Trophoblast cell (in vitro differentiated cells and primary cell): ENCODE measurements at regions not wholly inside any gene's neighbourhood (a gene's known extent, or its start where the extent isn't known, plus 50 kb on each side); places are given as distances from the start of the nearest gene placed in this dataset.
A peak's percentile ranks its signal among the peaks of the same experiment; 100 is the strongest.
"Not testable (repeated sequence)": the region's sequence is repeated elsewhere in the genome, so short reads cannot be mapped to it uniquely, and the experiment has no call there.

Experiments used
- DNase-seq, 2 donors: peaks; one replicate each; pipeline ENCODE4 v3.0.0-alpha.2; 2016
- H2AFZ ChIP-seq: 2 replicates; pipeline ENCODE4 v1.6.1; 2013; ENCODE audit warnings: low read length, moderate library complexity, mild to moderate bottlenecking; ENCODE audit not compliant: insufficient read depth, poor library complexity
- H2AK5ac ChIP-seq: 2 replicates; pipeline ENCODE4 v1.6.1; 2013; ENCODE audit warnings: mild to moderate bottlenecking, low read length
- H2BK120ac ChIP-seq: 2 replicates; pipeline ENCODE4 v1.6.1; 2013; ENCODE audit warnings: low read length, mild to moderate bottlenecking, moderate library complexity; ENCODE audit not compliant: insufficient read depth, poor library complexity
- H2BK12ac ChIP-seq: 2 replicates; pipeline ENCODE4 v1.6.1; 2013; ENCODE audit warnings: mild to moderate bottlenecking, low read length, moderate library complexity
- H2BK5ac ChIP-seq: 2 replicates; pipeline ENCODE4 v1.6.1; 2013; ENCODE audit warnings: low read length, low read depth, moderate library complexity, mild to moderate bottlenecking; ENCODE audit not compliant: poor library complexity
- H3K14ac ChIP-seq: 2 replicates; pipeline ENCODE4 v1.6.1; 2013; ENCODE audit warnings: mild to moderate bottlenecking, low read length
- H3K18ac ChIP-seq: 2 replicates; pipeline ENCODE4 v1.6.1; 2013; ENCODE audit warnings: mild to moderate bottlenecking, low read length
- H3K23ac ChIP-seq: 2 replicates; pipeline ENCODE4 v1.6.1; 2013; ENCODE audit warnings: low read length
- H3K27ac ChIP-seq: 2 replicates; pipeline ENCODE4 v1.5.1; 2013; ENCODE audit warnings: low read depth, mild to moderate bottlenecking, inconsistent platforms, low read length, moderate library complexity
- H3K27me3 ChIP-seq: 2 replicates; pipeline ENCODE4 v1.6.1; 2013; ENCODE audit warnings: inconsistent platforms, mild to moderate bottlenecking, low read length, moderate library complexity; ENCODE audit not compliant: insufficient read depth
- H3K36me3 ChIP-seq, 2 experiments: 1 replicate in 1 of 2; 2 replicates in 1 of 2; pipeline ENCODE4 v1.6.1; 2013; ENCODE audit warnings: low read length in 2 of 2, mild to moderate bottlenecking in 2 of 2, moderate library complexity in 1 of 2; ENCODE audit not compliant: insufficient read depth in 2 of 2, control insufficient read depth in 1 of 2
- H3K4ac ChIP-seq: 2 replicates; pipeline ENCODE4 v1.6.1; 2013; ENCODE audit warnings: low read depth, mild to moderate bottlenecking, low read length, moderate library complexity
- H3K4me1 ChIP-seq, 2 experiments: 1 replicate in 1 of 2; 2 replicates in 1 of 2; pipeline ENCODE4 v1.6.1; 2013; ENCODE audit warnings: low read length in 2 of 2, mild to moderate bottlenecking in 2 of 2, moderate library complexity in 1 of 2; ENCODE audit not compliant: insufficient read depth in 2 of 2, control insufficient read depth in 1 of 2
- H3K4me2 ChIP-seq: 2 replicates; pipeline ENCODE4 v1.6.1; 2013; ENCODE audit warnings: inconsistent platforms, mild to moderate bottlenecking, low read length, moderate library complexity
- H3K4me3 ChIP-seq: 2 replicates; pipeline ENCODE4 v1.5.1; 2013; ENCODE audit warnings: mild to moderate bottlenecking, low read depth, low read length, inconsistent platforms
- H3K79me1 ChIP-seq: one replicate; pipeline ENCODE4 v1.6.1; 2013; ENCODE audit warnings: low read length
- H3K79me2 ChIP-seq: 2 replicates; pipeline ENCODE4 v1.6.1; 2013; ENCODE audit warnings: low read length, mild to moderate bottlenecking; ENCODE audit not compliant: control insufficient read depth, insufficient read depth, poor library complexity
- H3K9ac ChIP-seq: 2 replicates; pipeline ENCODE4 v1.6.1; 2013; ENCODE audit warnings: mild to moderate bottlenecking, low read length
- H3K9me3 ChIP-seq: 2 replicates; pipeline ENCODE4 v1.6.1; 2013; ENCODE audit warnings: low read depth, mild to moderate bottlenecking, control low read depth, inconsistent platforms, low read length; ENCODE audit not compliant: insufficient read depth
- H4K12ac ChIP-seq: 2 replicates; pipeline ENCODE4 v1.6.1; 2013; ENCODE audit warnings: low read depth, mild to moderate bottlenecking, low read length, moderate library complexity
- H4K8ac ChIP-seq: 2 replicates; pipeline ENCODE4 v1.6.1; 2013; ENCODE audit warnings: low read depth, mild to moderate bottlenecking, low read length, moderate library complexity
- H4K91ac ChIP-seq: one replicate; pipeline ENCODE4 v1.6.1; 2013; ENCODE audit warnings: low read depth, mild to moderate bottlenecking, low read length, moderate library complexity
- WGBS: extraction: QIAGEN DNeasy Blood & Tissue Kit; methylation state at CpG from one replicate; pipeline ENCODE4 v1.1.7; 2013; ENCODE audit warnings: missing lambda C conversion rate; ENCODE audit not compliant: insufficient read length, insufficient coverage; ENCODE audit errors: extremely low coverage; 5-methylcytosine and 5-hydroxymethylcytosine counted together

DNA sequence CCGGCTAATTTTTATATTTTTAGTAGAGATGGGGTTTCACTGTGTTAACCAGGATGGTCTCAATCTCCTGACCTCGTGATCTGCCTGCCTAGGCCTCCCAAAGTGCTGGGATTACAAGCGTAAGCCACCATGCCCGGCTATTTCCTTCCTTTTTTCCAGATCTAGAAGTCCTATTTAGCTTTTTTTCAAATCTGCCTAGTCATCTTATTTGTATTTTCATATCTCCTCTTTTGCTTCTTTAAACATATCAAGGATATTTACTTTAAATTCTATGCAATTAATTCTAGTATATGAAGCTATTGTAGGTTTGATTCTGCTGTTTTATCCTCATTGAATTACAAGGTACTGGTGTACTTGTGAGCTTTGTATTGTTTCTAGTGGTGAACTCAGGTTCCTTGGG is 119.1 kb downstream of the MACIR start:
- H3K23ac ChIP-seq, H3K9ac ChIP-seq, DNase-seq, H2AK5ac ChIP-seq, H3K36me3 ChIP-seq, H4K91ac ChIP-seq, H3K79me1 ChIP-seq, H3K4ac ChIP-seq, H3K4me2 ChIP-seq, H3K4me3 ChIP-seq, H2BK120ac ChIP-seq, H4K12ac ChIP-seq, H4K8ac ChIP-seq, H3K27ac ChIP-seq, H3K27me3 ChIP-seq, H3K79me2 ChIP-seq, H3K14ac ChIP-seq, H2BK12ac ChIP-seq, H3K18ac ChIP-seq, H2BK5ac ChIP-seq, H3K4me1 ChIP-seq, H2AFZ ChIP-seq, H3K9me3 ChIP-seq: not testable (repeated sequence)
- no CpG with 5 or more reads among the region's 4 CpGs for WGBS

DNA sequence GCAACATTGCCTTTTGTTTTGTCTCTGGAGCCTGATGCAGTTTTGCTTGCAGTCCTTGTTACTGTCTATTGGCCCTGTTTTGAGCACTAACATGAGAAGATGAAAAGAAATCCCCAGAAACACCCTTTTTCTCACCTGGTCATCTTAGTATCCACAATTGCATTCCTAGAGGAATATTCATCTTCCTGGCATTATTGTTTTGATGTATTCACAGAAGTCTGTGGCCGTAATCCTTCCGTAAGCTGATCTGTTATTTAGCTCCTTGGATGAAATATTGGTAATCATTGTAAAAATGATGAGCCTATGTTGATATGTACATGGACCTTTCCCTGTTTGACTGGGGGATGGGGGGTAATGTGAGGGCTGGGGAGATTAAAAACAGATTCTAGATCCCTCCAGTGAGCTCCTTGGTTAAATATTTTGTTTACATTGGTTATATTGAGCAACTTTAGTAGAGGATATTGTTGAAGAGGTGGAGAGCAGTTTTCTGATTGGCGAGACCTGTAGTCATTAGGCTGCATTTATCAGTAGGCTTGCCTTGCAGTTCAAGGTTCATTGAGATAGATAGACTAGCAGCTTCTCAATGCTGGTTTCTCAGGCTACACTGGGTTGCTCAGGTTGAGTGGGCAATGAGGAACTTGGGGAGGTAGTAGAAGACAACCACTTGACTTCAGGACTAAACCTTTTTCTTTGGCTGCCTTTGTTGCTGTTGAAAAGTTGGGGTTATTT is 117.5 kb downstream of the MACIR start:
- Histone ChIP-seq H3K4me3 (no peak overlapping the region), H3K18ac (no peak overlapping the region), H2AFZ (no peak overlapping the region), H3K9me3 (no peaks in the 10 kb centered on the region), H2AK5ac (no peak overlapping the region), H4K91ac (no peak overlapping the region), H3K27ac (no peak overlapping the region), H3K9ac (no peak overlapping the region), H3K27me3 (no peaks in the 10 kb centered on the region), H3K4me2 (no peak overlapping the region), H3K79me1 (no peaks in the 10 kb centered on the region), H2BK120ac (no peak overlapping the region), H2BK5ac (no peak overlapping the region), H3K14ac (no peak overlapping the region), H3K36me3 (no peaks in the 10 kb centered on the region), H2BK12ac (peak overlapping the region; percentile 6), H3K23ac (no peak overlapping the region), H4K12ac (no peak overlapping the region), H3K4me1 (peaks cover 0 to 3% of the 10 kb centered on the region in 2 experiments), H3K4ac (no peak overlapping the region), H3K79me2 (no peaks in the 10 kb centered on the region), H4K8ac (no peak overlapping the region)
- WGBS, result no CpG with 5 or more reads among the region's 3 CpGs
- no peak for DNase-seq

DNA sequence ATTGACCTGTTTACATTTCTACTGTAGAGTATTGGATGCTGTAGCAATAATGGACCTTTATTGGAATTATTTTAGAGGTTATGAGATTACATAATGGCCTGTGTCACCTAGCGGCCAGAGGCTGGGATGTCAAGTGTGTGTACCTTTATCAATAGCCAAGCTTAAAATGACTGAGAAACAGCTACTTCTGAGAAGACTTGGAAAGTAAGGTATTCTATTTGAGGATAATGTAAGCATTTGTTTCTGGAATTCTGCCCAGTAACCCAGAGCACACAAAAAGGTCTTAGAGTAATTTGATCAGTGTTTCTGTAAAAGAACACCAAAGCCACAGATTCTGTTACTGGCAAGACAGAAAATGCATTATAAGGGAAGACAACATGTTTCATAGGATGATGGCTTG is 116.8 kb downstream of the MACIR start:
- Histone ChIP-seq H3K9me3 (no peaks in the 10 kb centered on the region), H3K23ac (no peak overlapping the region), H3K27ac (no peak overlapping the region), H2AK5ac (no peak overlapping the region), H3K4me1 (peaks cover 0 to 3% of the 10 kb centered on the region in 2 experiments), H3K36me3 (no peaks in the 10 kb centered on the region), H3K4me2 (no peak overlapping the region), H4K91ac (no peak overlapping the region), H3K27me3 (no peaks in the 10 kb centered on the region), H3K4me3 (no peak overlapping the region), H4K12ac (no peak overlapping the region), H2BK5ac (no peak overlapping the region), H3K4ac (no peak overlapping the region), H2BK12ac (no peak overlapping the region), H3K79me2 (no peaks in the 10 kb centered on the region), H3K79me1 (no peaks in the 10 kb centered on the region), H3K14ac (no peak overlapping the region), H3K9ac (no peak overlapping the region), H2AFZ (no peak overlapping the region), H3K18ac (no peak overlapping the region), H2BK120ac (no peak overlapping the region), H4K8ac (no peak overlapping the region)
- DNase-seq, result no peak
- no CpG with 5 or more reads among the region's 1 CpG for WGBS

DNA sequence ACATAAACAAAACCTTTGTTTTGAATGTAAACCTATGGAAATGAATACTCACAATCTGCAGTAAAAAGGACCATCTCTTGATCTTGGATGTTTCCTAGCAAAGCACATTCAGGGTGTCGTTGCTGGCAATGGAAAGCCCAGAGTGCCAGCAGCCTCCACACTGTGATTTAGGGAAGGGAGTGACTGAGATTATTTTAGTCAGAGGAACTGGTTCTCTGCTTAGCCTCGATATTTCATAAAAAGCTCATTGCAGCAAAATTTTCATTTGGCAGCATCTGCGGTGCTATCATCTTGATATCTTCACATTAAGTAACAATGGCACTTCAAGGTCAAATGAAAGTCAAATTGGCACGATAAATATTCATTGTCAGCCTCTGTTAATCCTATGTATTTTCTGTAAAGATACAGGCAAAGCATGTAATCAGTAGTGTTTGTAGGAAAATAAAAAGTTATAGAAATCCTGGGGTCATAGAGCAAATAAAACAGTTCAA is 116.0 kb downstream of the MACIR start:
- Histone ChIP-seq H3K27ac (no peak overlapping the region), H3K4me3 (no peak overlapping the region), H4K8ac (no peak overlapping the region), H3K4me1 (peaks cover 3 to 6% of the 10 kb centered on the region in 2 experiments), H3K36me3 (no peaks in the 10 kb centered on the region), H3K9ac (no peak overlapping the region), H3K79me1 (no peaks in the 10 kb centered on the region), H2BK5ac (no peak overlapping the region), H2BK12ac (no peak overlapping the region), H2AFZ (no peak overlapping the region), H4K12ac (no peak overlapping the region), H3K23ac (no peak overlapping the region), H3K9me3 (no peaks in the 10 kb centered on the region), H4K91ac (no peak overlapping the region), H3K27me3 (no peaks in the 10 kb centered on the region), H3K4ac (no peak overlapping the region), H3K79me2 (no peaks in the 10 kb centered on the region), H3K18ac (no peak overlapping the region), H3K4me2 (no peak overlapping the region), H2AK5ac (no peak overlapping the region), H3K14ac (no peak overlapping the region), H2BK120ac (no peak overlapping the region)
- no peak for DNase-seq
- no CpG with 5 or more reads among the region's 4 CpGs for WGBS
